SW480 (cell line): ENCODE measurements at regions not wholly inside any gene's neighbourhood (a gene's known extent, or its start where the extent isn't known, plus 50 kb on each side); places are given as distances from the start of the nearest gene placed in this dataset.
A peak's percentile ranks its signal among the peaks of the same experiment; 100 is the strongest.
"Not testable (repeated sequence)": the region's sequence is repeated elsewhere in the genome, so short reads cannot be mapped to it uniquely, and the experiment has no call there.

Experiments
- DNase-seq: peaks from one replicate; pipeline ENCODE4 v3.0.0-alpha.2; 2016; ENCODE audit warnings: low spot score

- DNase-seq, result no peak
Observed at GRCh38 chr12:105524961-105525360, 194.5 kb downstream of the C12orf75 start.

GRCh38 chr12:105534068-105534467 lies 203.6 kb downstream of the C12orf75 start:
- no peak for DNase-seq

GRCh38 chr12:105535033-105535432 lies 204.5 kb downstream of the C12orf75 start:
- not testable (repeated sequence) for DNase-seq

GRCh38 chr12:105538880-105539279 lies 208.4 kb downstream of the C12orf75 start:
- no peak for DNase-seq

GRCh38 chr12:105539735-105540134 lies 209.2 kb downstream of the C12orf75 start:
- no peak for DNase-seq

GRCh38 chr12:105547786-105548185 lies 217.3 kb downstream of the C12orf75 start:
- DNase-seq, result no peak

GRCh38 chr12:105548626-105549025 lies 218.1 kb downstream of the C12orf75 start:
- no peak for DNase-seq

- DNase-seq, result no peak
Observed at GRCh38 chr12:105552056-105552455, 221.6 kb downstream of the C12orf75 start.

- DNase-seq, result peak; percentile 66
Observed at GRCh38 chr12:105554223-105554678, 223.8 kb downstream of the C12orf75 start.

GRCh38 chr12:105554856-105555255 lies 224.4 kb downstream of the C12orf75 start:
- DNase-seq, result no peak

- DNase-seq, result no peak
Observed at GRCh38 chr12:105555556-105556295, 225.2 kb downstream of the C12orf75 start.

GRCh38 chr12:105559310-105559709 lies 228.8 kb downstream of the C12orf75 start:
- no peak for DNase-seq

- DNase-seq, result no peak
Observed at GRCh38 chr12:105561546-105562198, 231.2 kb downstream of the C12orf75 start.

- peak; percentile 85 for DNase-seq
Observed at GRCh38 chr12:105562199-105562971, 231.9 kb downstream of the C12orf75 start.

GRCh38 chr12:105567061-105567460 lies 236.6 kb downstream of the C12orf75 start:
- DNase-seq, result no peak

GRCh38 chr12:105569886-105570285 lies 239.4 kb downstream of the C12orf75 start:
- DNase-seq, result peak; percentile 25

- DNase-seq, result no peak
Observed at GRCh38 chr12:105570944-105571343, 240.5 kb downstream of the C12orf75 start.

GRCh38 chr12:105573574-105573973 lies 243.1 kb downstream of the C12orf75 start:
- DNase-seq, result no peak

GRCh38 chr12:105574056-105574715 lies 243.7 kb downstream of the C12orf75 start:
- DNase-seq, result peak; percentile 57

- no peak for DNase-seq
Observed at GRCh38 chr12:105575235-105575634, 244.7 kb downstream of the C12orf75 start.

- no peak for DNase-seq
Observed at GRCh38 chr12:105576261-105576660, 245.8 kb downstream of the C12orf75 start.

- DNase-seq, result no peak
Observed at GRCh38 chr12:105580821-105581352, 250.4 kb downstream of the C12orf75 start.
